ENCODE measurements at regions not wholly inside any gene's neighbourhood (a gene's known extent, or its start where the extent isn't known, plus 50 kb on each side); places are given as distances from the start of the nearest gene placed in this dataset.

- TF ChIP-seq CTCF (IDR thresholded peaks at IDR 0.05) (no peak), POLR2A (IDR thresholded peaks at IDR 0.05) (no peak)
Observed at GRCh38 chr10:83927166-83927565, 212.1 kb upstream of the GHITM start.
